Suppressor macrophage (primary cell): ENCODE measurements at regions not wholly inside any gene's neighbourhood (a gene's known extent, or its start where the extent isn't known, plus 50 kb on each side); places are given as distances from the start of the nearest gene placed in this dataset.
"Not testable (repeated sequence)": the region's sequence is repeated elsewhere in the genome, so short reads cannot be mapped to it uniquely, and the experiment has no call there.

Experiments
- DNase-seq, 4 experiments: peaks; one replicate each; pipeline ENCODE4 v3.0.0-alpha.2; 2020 to 2022

- no peak for DNase-seq
These were observed 712.5 kb upstream of the LRATD1 start for GRCh38 chr2:13919981-13920382.

- DNase-seq: no peak
These were observed 711.3 kb upstream of the LRATD1 start for GRCh38 chr2:13921245-13921644.

GRCh38 chr2:13923823-13924222 is 708.7 kb upstream of the LRATD1 start:
- no peak for DNase-seq

- DNase-seq: no peak
These were observed 690.4 kb upstream of the LRATD1 start for GRCh38 chr2:13942111-13942510.

GRCh38 chr2:13950761-13951160 is 681.8 kb upstream of the LRATD1 start:
- DNase-seq: no peak

GRCh38 chr2:13968811-13969210 is 663.7 kb upstream of the LRATD1 start:
- DNase-seq: no peak

GRCh38 chr2:13986119-13986720 is 646.3 kb upstream of the LRATD1 start:
- DNase-seq: no peak

GRCh38 chr2:13996527-13996926 is 636.0 kb upstream of the LRATD1 start:
- no peak for DNase-seq

GRCh38 chr2:14011190-14011589 is 621.3 kb upstream of the LRATD1 start:
- DNase-seq: no peak

GRCh38 chr2:14015113-14015630 is 617.3 kb upstream of the LRATD1 start:
- DNase-seq: no peak

GRCh38 chr2:14016289-14016955 is 616.1 kb upstream of the LRATD1 start:
- DNase-seq: no peak

- no peak for DNase-seq
These were observed 613.9 kb upstream of the LRATD1 start for GRCh38 chr2:14018620-14019019.

- DNase-seq: no peak
These were observed 609.0 kb upstream of the LRATD1 start for GRCh38 chr2:14023558-14023957.

GRCh38 chr2:14039134-14039533 is 593.4 kb upstream of the LRATD1 start:
- no peak for DNase-seq

- DNase-seq: no peak
These were observed 585.0 kb upstream of the LRATD1 start for GRCh38 chr2:14047491-14047890.

- no peak for DNase-seq
These were observed 581.1 kb upstream of the LRATD1 start for GRCh38 chr2:14051401-14051800.

- DNase-seq: no peak
These were observed 579.4 kb upstream of the LRATD1 start for GRCh38 chr2:14053105-14053504.

GRCh38 chr2:14064346-14064745 is 568.2 kb upstream of the LRATD1 start:
- no peak for DNase-seq

- no peak for DNase-seq
These were observed 560.2 kb upstream of the LRATD1 start for GRCh38 chr2:14072338-14072737.

- DNase-seq: no peak
These were observed 557.8 kb upstream of the LRATD1 start for GRCh38 chr2:14074691-14075090.

GRCh38 chr2:14079576-14079975 is 552.9 kb upstream of the LRATD1 start:
- DNase-seq: no peak

GRCh38 chr2:14081521-14081920 is 551.0 kb upstream of the LRATD1 start:
- no peak for DNase-seq

- DNase-seq: no peak
These were observed 549.9 kb upstream of the LRATD1 start for GRCh38 chr2:14082640-14083039.

- DNase-seq: no peak
These were observed 537.9 kb upstream of the LRATD1 start for GRCh38 chr2:14094592-14094991.

- DNase-seq: not testable (repeated sequence)
These were observed 533.4 kb upstream of the LRATD1 start for GRCh38 chr2:14099101-14099500.
